ENCODE measurements at regions not wholly inside any gene's neighbourhood (a gene's known extent, or its start where the extent isn't known, plus 50 kb on each side); places are given as distances from the start of the nearest gene placed in this dataset.

GRCh38 chr6:51021171-51021570, 202.5 kb downstream of the TFAP2B start:
- TF ChIP-seq OSR1 (CRISPR knock-in tag; IDR thresholded peaks at IDR 0.05), result no peak
- no peak for TF ChIP-seq PATZ1 (CRISPR knock-in tag; IDR thresholded peaks at IDR 0.05; ENCODE audit: borderline replicate concordance)
- TF ChIP-seq PPARA (CRISPR knock-in tag; IDR thresholded peaks at IDR 0.05; ENCODE audit: borderline replicate concordance), result no peak

Data from SK-N-SH treated with all-trans-retinoic acid at 6 μM for 48 hours (cell line).